Prostate gland (tissue), 2 donors: ENCODE measurements at regions not wholly inside any gene's neighbourhood (a gene's known extent, or its start where the extent isn't known, plus 50 kb on each side); places are given as distances from the start of the nearest gene placed in this dataset.

Experiments
- POLR2A ChIP-seq: fragments of 450-650 bp; IDR thresholded peaks from one replicate; pipeline ENCODE4 v1.6.1; 2016; ENCODE audit warnings: antibody characterized with exemption, mild to moderate bottlenecking
- TF ChIP-seq, protein P1 (sequence below), 4 experiments: fragments of 200-600 bp in 2 of 4; fragments of 450-650 bp in 2 of 4; sonication (generic) in 2 of 4; IDR thresholded peaks; 1 replicate in 3 of 4; 2 replicates in 1 of 4; pipeline ENCODE4 v1.5.1; 2016 to 2019; ENCODE audit warnings: antibody characterized with exemption in 4 of 4, mild to moderate bottlenecking in 2 of 4, moderate library complexity in 2 of 4

DNA sequence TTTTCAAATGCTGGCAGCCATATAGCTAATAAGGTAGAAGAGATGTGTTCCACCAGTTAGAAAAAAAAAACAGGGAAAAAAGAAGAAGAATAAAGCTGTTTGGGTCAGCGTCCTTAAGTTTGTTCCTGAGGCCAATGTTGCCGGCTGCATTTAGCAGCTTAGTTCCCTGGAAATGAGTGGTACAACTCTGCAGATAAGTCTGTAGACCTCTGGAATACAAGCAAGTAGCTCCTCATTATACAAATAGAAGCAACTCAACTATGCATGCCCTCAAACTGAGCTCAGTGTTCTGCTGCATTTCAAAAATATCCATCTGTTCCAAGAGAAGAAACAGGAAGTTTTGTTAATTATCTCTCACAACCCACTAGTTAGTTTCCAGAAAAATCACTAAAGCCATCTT lies 181.2 kb upstream of the PKN2 start:
- TF ChIP-seq, protein P1, sequence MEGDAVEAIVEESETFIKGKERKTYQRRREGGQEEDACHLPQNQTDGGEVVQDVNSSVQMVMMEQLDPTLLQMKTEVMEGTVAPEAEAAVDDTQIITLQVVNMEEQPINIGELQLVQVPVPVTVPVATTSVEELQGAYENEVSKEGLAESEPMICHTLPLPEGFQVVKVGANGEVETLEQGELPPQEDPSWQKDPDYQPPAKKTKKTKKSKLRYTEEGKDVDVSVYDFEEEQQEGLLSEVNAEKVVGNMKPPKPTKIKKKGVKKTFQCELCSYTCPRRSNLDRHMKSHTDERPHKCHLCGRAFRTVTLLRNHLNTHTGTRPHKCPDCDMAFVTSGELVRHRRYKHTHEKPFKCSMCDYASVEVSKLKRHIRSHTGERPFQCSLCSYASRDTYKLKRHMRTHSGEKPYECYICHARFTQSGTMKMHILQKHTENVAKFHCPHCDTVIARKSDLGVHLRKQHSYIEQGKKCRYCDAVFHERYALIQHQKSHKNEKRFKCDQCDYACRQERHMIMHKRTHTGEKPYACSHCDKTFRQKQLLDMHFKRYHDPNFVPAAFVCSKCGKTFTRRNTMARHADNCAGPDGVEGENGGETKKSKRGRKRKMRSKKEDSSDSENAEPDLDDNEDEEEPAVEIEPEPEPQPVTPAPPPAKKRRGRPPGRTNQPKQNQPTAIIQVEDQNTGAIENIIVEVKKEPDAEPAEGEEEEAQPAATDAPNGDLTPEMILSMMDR (IDR thresholded peaks at IDR 0.05): no peak
- no peak for TF ChIP-seq POLR2A
